GM12878 (cell line): ENCODE measurements at regions not wholly inside any gene's neighbourhood (a gene's known extent, or its start where the extent isn't known, plus 50 kb on each side); places are given as distances from the start of the nearest gene placed in this dataset.

Source experiments
- BCL3 ChIP-seq: IDR thresholded peaks from 2 replicates; pipeline ENCODE4 v1.6.1; 2011; ENCODE audit warnings: borderline replicate concordance, low read depth, mild to moderate bottlenecking, moderate library complexity, low read length; ENCODE audit not compliant: insufficient read depth, poor library complexity, severe bottlenecking
- BHLHE40 ChIP-seq, 2 experiments: fragments of 450-650 bp in 1 of 2; IDR thresholded peaks; 2 replicates each; pipeline ENCODE4 v1.6.1; 2011 to 2017; ENCODE audit warnings: low read depth in 2 of 2, borderline replicate concordance in 1 of 2, improper control_type of control experiment in 1 of 2, low read length in 1 of 2, mild to moderate bottlenecking in 1 of 2
- CTCF ChIP-seq, 3 experiments: IDR thresholded peaks in 2 of 3; conservative IDR thresholded peaks in 1 of 3; 2 replicates each; pipeline ENCODE4 v1.5.1; 2011; ENCODE audit warnings: low read depth in 3 of 3, low read length in 3 of 3, mild to moderate bottlenecking in 3 of 3, control low read depth in 2 of 3, moderate library complexity in 2 of 3, inconsistent platforms in 1 of 3, mixed read lengths in 1 of 3; ENCODE audit not compliant: control insufficient read depth in 2 of 3, insufficient read depth in 1 of 3; ENCODE audit errors: extremely low read depth in 1 of 3
- EZH2 ChIP-seq: IDR thresholded peaks from 2 replicates; pipeline ENCODE4 v1.6.1; 2012; ENCODE audit warnings: low read depth, mild to moderate bottlenecking, control low read depth, inconsistent platforms, low read length, borderline replicate concordance; ENCODE audit not compliant: control insufficient read depth
- MYC ChIP-seq: IDR thresholded peaks from 2 replicates; pipeline ENCODE4 v1.6.1; 2011; ENCODE audit warnings: mild to moderate bottlenecking, low read length, moderate library complexity, inconsistent platforms; ENCODE audit not compliant: insufficient read depth, insufficient replicate concordance, insufficient read length, severe bottlenecking
- PRDM15 ChIP-seq: fragments of 450-650 bp; formaldehyde crosslinking; IDR thresholded peaks from 2 replicates; pipeline ENCODE4 v1.4.0; 2020; ENCODE audit warnings: mild to moderate bottlenecking, moderate library complexity
- RAD21 ChIP-seq: IDR thresholded peaks from 2 replicates; pipeline ENCODE4 v1.6.1; 2011; ENCODE audit warnings: mild to moderate bottlenecking, low read depth, low read length, moderate library complexity; ENCODE audit not compliant: insufficient read depth
- TCF12 ChIP-seq: IDR thresholded peaks from 2 replicates; pipeline ENCODE4 v1.6.1; 2011; ENCODE audit warnings: low read depth, mild to moderate bottlenecking, low read length
- ZBTB11 ChIP-seq: fragments of 450-650 bp; formaldehyde crosslinking; IDR thresholded peaks from 2 replicates; pipeline ENCODE4 v1.5.0; 2022; ENCODE audit warnings: mild to moderate bottlenecking, missing genetic modification characterization
- ZSCAN29 ChIP-seq: fragments of 450-650 bp; IDR thresholded peaks from 2 replicates; pipeline ENCODE4 v1.6.1; 2017; ENCODE audit warnings: mild to moderate bottlenecking, moderate library complexity
- ZZZ3 ChIP-seq: IDR thresholded peaks from 2 replicates; pipeline ENCODE4 v1.6.1; 2011; ENCODE audit warnings: low read depth; ENCODE audit not compliant: control insufficient read depth, insufficient read length

GRCh38 chr12:78290606-78291345 lies 460.1 kb downstream of the NAV3 start:
- TF ChIP-seq BCL3 (no peak), CTCF (IDR thresholded peaks at IDR 0.05 in 2 of 3, conservative IDR thresholded peaks at IDR 0.05 in 1 of 3; ENCODE audit: control insufficient read depth in 2 of 3, extremely low read depth in 1 of 3, insufficient read depth in 1 of 3, low read depth in 3 of 3, low read length in 3 of 3) (no peak), PRDM15 (no peak), MYC (no peak), EZH2 (no peak), RAD21 (no peak), TCF12 (no peak), ZSCAN29 (no peak), BHLHE40 (IDR thresholded peaks at IDR 0.05; ENCODE audit: borderline replicate concordance in 1 of 2, low read depth in 2 of 2, low read length in 1 of 2) (no peak), ZBTB11 (CRISPR knock-in tag) (no peak), ZZZ3 (no peak)
